ENCODE measurements at regions not wholly inside any gene's neighbourhood (a gene's known extent, or its start where the extent isn't known, plus 50 kb on each side); places are given as distances from the start of the nearest gene placed in this dataset.

DNA sequence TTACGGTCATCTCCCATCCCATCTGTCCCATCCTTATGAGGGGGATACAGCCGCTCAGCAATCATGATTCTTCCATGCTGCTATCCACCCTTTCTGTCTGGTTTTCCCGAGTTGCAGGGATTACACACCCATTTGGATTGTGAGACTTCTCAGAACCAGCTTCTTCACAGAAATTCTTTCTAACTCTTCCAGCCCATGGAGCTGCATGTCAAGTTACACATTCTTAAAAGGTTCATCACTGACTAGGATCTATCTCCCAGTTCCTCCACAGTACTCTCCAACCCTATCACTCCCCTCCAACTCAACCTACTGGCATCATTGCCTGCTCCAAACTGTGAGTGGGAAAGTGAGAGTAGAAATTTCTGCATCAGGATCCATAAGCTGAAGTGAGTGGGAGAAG, 558.2 kb upstream of the TNP1 start:
- no peaks in the 10 kb centered on the region for H3K4me1 ChIP-seq
- no peaks in the 10 kb centered on the region for H3K36me3 ChIP-seq
- no peak for DNase-seq (ENCODE audit: low spot score in 2 of 2)
- no peak overlapping the region for H3K27ac ChIP-seq
- no peaks in the 10 kb centered on the region for H3K27me3 ChIP-seq
- no peak overlapping the region for H3K4me3 ChIP-seq
- TF ChIP-seq CTCF (IDR thresholded peaks at IDR 0.05) (no peak), POLR2A (IDR thresholded peaks at IDR 0.05) (no peak), POLR2AphosphoS5 (IDR thresholded peaks at IDR 0.05) (no peak)
- intact Hi-C loops (cut with DNase I; ENCODE audit: low total_unique reads), result no loop called here
- H3K9me3 ChIP-seq, result no peaks in the 10 kb centered on the region

DNA sequence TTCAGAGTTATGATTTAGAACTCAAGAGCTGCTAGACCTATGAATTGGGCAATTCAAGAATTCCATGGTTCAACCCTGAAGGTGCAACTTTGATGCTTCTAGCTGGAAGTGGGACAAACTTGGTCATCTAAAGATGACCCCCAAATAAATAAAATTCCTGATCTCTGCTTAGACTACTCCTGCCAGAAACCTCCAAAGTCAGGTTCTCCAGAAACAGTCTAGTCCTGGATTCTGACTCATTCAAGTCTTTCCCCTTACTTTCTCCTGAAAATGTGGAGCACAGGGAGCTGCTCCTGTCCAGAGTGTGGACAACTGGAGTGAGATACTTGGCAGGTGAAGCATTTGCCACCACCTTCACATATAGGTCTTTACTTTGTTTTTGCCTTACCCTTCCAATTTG, 557.7 kb upstream of the TNP1 start:
- TF ChIP-seq CTCF (IDR thresholded peaks at IDR 0.05) (no peak), POLR2AphosphoS5 (IDR thresholded peaks at IDR 0.05) (no peak), POLR2A (IDR thresholded peaks at IDR 0.05) (no peak)
- no peaks in the 10 kb centered on the region for H3K36me3 ChIP-seq
- no peak overlapping the region for H3K4me3 ChIP-seq
- DNase-seq (ENCODE audit: low spot score in 2 of 2), result no peak
- H3K9me3 ChIP-seq, result no peaks in the 10 kb centered on the region
- no peak overlapping the region for H3K27ac ChIP-seq
- H3K4me1 ChIP-seq, result no peaks in the 10 kb centered on the region
- intact Hi-C loops (cut with DNase I; ENCODE audit: low total_unique reads), result no loop called here
- no peaks in the 10 kb centered on the region for H3K27me3 ChIP-seq

GRCh38 chr2:217415316-217415715, 555.5 kb upstream of the TNP1 start:
- Histone ChIP-seq H3K27ac (no peak overlapping the region), H3K4me1 (no peaks in the 10 kb centered on the region), H3K9me3 (no peaks in the 10 kb centered on the region), H3K27me3 (no peaks in the 10 kb centered on the region), H3K36me3 (no peaks in the 10 kb centered on the region), H3K4me3 (no peak overlapping the region)
- intact Hi-C loops (cut with DNase I; ENCODE audit: low total_unique reads), result no loop called here
- DNase-seq (ENCODE audit: low spot score in 2 of 2), result no peak
- TF ChIP-seq POLR2AphosphoS5 (IDR thresholded peaks at IDR 0.05), result no peak
- TF ChIP-seq CTCF (IDR thresholded peaks at IDR 0.05), result no peak
- no peak for TF ChIP-seq POLR2A (IDR thresholded peaks at IDR 0.05)

DNA sequence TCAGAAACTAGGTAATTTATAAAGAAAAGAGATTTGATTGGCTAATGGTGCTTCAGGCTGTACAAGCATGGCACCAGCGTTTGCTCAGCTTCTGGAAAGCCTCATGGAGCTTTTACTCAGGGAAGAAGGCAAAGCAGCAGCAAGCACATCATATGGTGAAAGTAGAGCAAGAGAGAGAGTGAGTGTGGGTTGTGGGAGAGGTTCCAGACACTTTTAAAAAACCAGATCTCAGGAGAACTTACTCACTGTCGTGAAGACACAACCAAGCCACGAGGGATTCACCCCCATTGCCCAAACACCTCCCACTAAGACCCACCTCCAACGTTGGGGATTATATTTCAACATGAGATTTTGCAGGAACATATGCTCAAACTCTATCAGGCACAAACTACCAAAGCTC, 554.6 kb upstream of the TNP1 start:
- Histone ChIP-seq H3K4me3 (no peak overlapping the region), H3K4me1 (no peaks in the 10 kb centered on the region), H3K27ac (peak overlapping the region in 1 of 2 donors; percentile 23), H3K36me3 (no peaks in the 10 kb centered on the region), H3K27me3 (no peaks in the 10 kb centered on the region), H3K9me3 (no peaks in the 10 kb centered on the region)
- DNase-seq (ENCODE audit: low spot score in 2 of 2), result no peak
- intact Hi-C loops (cut with DNase I; ENCODE audit: low total_unique reads), result no loop called here
- TF ChIP-seq CTCF (IDR thresholded peaks at IDR 0.05), result no peak
- no peak for TF ChIP-seq POLR2AphosphoS5 (IDR thresholded peaks at IDR 0.05)
- TF ChIP-seq POLR2A (IDR thresholded peaks at IDR 0.05), result no peak

DNA sequence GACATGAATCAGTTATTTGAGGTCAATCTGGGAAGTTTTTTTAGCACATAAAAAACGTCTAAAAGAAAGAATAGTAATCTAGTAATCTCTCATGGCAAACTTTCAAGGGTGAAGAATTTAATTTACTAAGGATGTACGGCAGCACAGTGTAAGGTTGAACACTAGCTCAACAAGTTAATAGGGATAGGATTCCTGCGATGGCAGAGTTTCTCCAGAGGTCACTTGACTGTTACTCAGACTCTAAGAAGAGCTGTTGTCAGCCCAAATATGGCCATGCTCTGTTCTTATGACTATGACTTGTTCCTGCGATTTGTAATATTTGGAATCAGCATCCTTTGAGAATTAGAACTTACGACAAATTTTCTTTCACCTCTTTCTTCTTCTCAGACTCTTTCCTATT, 553.3 kb upstream of the TNP1 start:
- peak in 1 of 2 donors; percentile 54 for DNase-seq (ENCODE audit: low spot score in 2 of 2)
- Histone ChIP-seq H3K36me3 (no peaks in the 10 kb centered on the region), H3K27me3 (no peaks in the 10 kb centered on the region), H3K4me1 (no peaks in the 10 kb centered on the region), H3K27ac (peak overlapping the region; percentile 71 to 77), H3K9me3 (no peaks in the 10 kb centered on the region), H3K4me3 (no peak overlapping the region)
- TF ChIP-seq POLR2A (IDR thresholded peaks at IDR 0.05) (no peak), CTCF (IDR thresholded peaks at IDR 0.05) (no peak), POLR2AphosphoS5 (IDR thresholded peaks at IDR 0.05) (no peak)
- intact Hi-C loops (cut with DNase I; ENCODE audit: low total_unique reads), result no loop called here
